Caco-2 (cell line): ENCODE measurements at regions not wholly inside any gene's neighbourhood (a gene's known extent, or its start where the extent isn't known, plus 50 kb on each side); places are given as distances from the start of the nearest gene placed in this dataset.

ENCODE experiments used
- BruUV-seq: library from RNA; stranded (reverse); fragments of 400-500 nt; replicated peaks from 2 replicates; lab custom pipeline; 2021; lab: Mats Ljungman, UMichigan
- CTCF ChIA-PET: fragments of 300-600 bp; sonication (Branson Sonifier 250); formaldehyde crosslinking; loops from one replicate; lab custom pipeline; 2022; ENCODE audit warnings: antibody characterized with exemption; lab: Charles Lee
- POLR2A ChIA-PET: fragments of 300-600 bp; sonication (Branson Sonifier 250); formaldehyde crosslinking; loops from one replicate; lab custom pipeline; 2022; ENCODE audit warnings: antibody characterized with exemption; lab: Charles Lee
- DNase-seq, 2 experiments: peaks; one replicate each; pipeline versions ENCODE4 v3.0.0 to v3.0.0-alpha.2; 2020 to 2022
- H3K27me3 ChIP-seq: replicated peaks from 2 replicates; pipeline ENCODE4 v1.6.0; 2011; ENCODE audit warnings: low read length; ENCODE audit not compliant: control insufficient read depth, insufficient read depth
- H3K36me3 ChIP-seq: 2 replicates; pipeline ENCODE4 v1.5.1; 2011; ENCODE audit warnings: low read length; ENCODE audit not compliant: control insufficient read depth, insufficient read depth
- H3K4me1 ChIP-seq: fragments of 250-450 bp; sonication (Bioruptor Pico); 2 replicates; pipeline ENCODE4 v1.5.1; 2020; ENCODE audit warnings: mild to moderate bottlenecking
- H3K4me3 ChIP-seq: 2 replicates; pipeline ENCODE4 v1.5.1; 2011; ENCODE audit warnings: low read depth, mild to moderate bottlenecking, control low read depth, low read length
- H3K9me3 ChIP-seq: fragments of 250-450 bp; sonication (Bioruptor Pico); 2 replicates; pipeline ENCODE4 v1.5.1; 2020; ENCODE audit warnings: mild to moderate bottlenecking, moderate library complexity
- H3K27ac Mint-ChIP-seq: one replicate; pipeline ENCODE4 v1.8.0; 2022; ENCODE audit warnings: mixed read lengths; ENCODE audit not compliant: unreplicated experiment
- H3K27me3 Mint-ChIP-seq: one replicate; pipeline ENCODE4 v1.8.0; 2022; ENCODE audit warnings: mixed read lengths; ENCODE audit not compliant: insufficient read depth, unreplicated experiment
- H3K36me3 Mint-ChIP-seq: one replicate; pipeline ENCODE4 v1.8.0; 2022; ENCODE audit warnings: mild to moderate bottlenecking, mixed read lengths; ENCODE audit not compliant: insufficient read depth, unreplicated experiment
- H3K4me1 Mint-ChIP-seq: one replicate; pipeline ENCODE4 v1.8.0; 2022; ENCODE audit warnings: low read depth, mixed read lengths; ENCODE audit not compliant: unreplicated experiment
- H3K4me3 Mint-ChIP-seq: one replicate; pipeline ENCODE4 v1.8.0; 2022; ENCODE audit warnings: mild to moderate bottlenecking, moderate library complexity, mixed read lengths; ENCODE audit not compliant: unreplicated experiment
- H3K9me3 Mint-ChIP-seq: one replicate; pipeline ENCODE4 v1.8.0; 2022; ENCODE audit warnings: mixed read lengths; ENCODE audit not compliant: unreplicated experiment
- intact Hi-C: fragments of 100-400 bp; cut with micrococcal nuclease; formaldehyde crosslinking; loops from one replicate; pipeline ENCODE4 v1.10.0; 2022; ENCODE audit not compliant: unreplicated experiment
- TF ChIP-seq, protein P1 (sequence below), 2 experiments: fragments of 200-600 bp in 1 of 2; IDR thresholded peaks; 1 replicate in 1 of 2; 2 replicates in 1 of 2; pipeline versions ENCODE4 v1.5.1 to v1.8.0; 2011 to 2022; ENCODE audit warnings: antibody characterized with exemption in 1 of 2, control low read depth in 1 of 2, inconsistent platforms in 1 of 2, low read depth in 1 of 2, low read length in 1 of 2, mild to moderate bottlenecking in 1 of 2, moderate library complexity in 1 of 2; ENCODE audit not compliant: insufficient read depth in 1 of 2, severe bottlenecking in 1 of 2, unreplicated experiment in 1 of 2

DNA sequence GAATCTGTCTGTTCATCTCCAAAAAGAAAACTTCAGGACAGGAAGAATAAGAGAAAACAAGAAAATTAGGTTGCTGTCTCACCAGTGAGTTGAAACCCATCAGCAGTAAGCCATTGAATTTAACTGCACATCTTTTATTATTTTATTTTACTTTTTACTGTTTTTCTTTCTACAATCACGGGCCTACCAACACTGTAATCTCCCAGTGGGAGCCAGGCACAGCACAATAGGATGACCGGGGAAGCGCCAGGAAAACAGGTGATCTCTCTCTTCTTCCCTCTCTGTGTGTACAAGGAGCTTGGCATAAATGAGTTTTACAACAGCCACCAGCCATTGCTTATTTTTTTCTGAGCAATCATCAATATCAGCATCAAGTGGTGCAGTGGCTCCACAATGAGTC, 113.1 kb upstream of the ESRRG start:
- intact Hi-C loops: no loop called here
- Mint-ChIP-seq H3K9me3 (no peaks in the 10 kb centered on the region), H3K27me3 (no peaks in the 10 kb centered on the region), H3K4me3 (no peak overlapping the region), H3K27ac (no peak overlapping the region), H3K4me1 (no peaks in the 10 kb centered on the region), H3K36me3 (peaks cover 5% of the 10 kb centered on the region)
- no peak overlapping the region for H3K4me3 ChIP-seq
- H3K4me1 ChIP-seq: no peaks in the 10 kb centered on the region
- H3K9me3 ChIP-seq: no peaks in the 10 kb centered on the region
- ChIA-PET POLR2A (no interaction called here), CTCF (no interaction called here)
- no TSS peak for BruUV-seq
- DNase-seq: no peak
- H3K36me3 ChIP-seq: no peaks in the 10 kb centered on the region
- TF ChIP-seq, protein P1, sequence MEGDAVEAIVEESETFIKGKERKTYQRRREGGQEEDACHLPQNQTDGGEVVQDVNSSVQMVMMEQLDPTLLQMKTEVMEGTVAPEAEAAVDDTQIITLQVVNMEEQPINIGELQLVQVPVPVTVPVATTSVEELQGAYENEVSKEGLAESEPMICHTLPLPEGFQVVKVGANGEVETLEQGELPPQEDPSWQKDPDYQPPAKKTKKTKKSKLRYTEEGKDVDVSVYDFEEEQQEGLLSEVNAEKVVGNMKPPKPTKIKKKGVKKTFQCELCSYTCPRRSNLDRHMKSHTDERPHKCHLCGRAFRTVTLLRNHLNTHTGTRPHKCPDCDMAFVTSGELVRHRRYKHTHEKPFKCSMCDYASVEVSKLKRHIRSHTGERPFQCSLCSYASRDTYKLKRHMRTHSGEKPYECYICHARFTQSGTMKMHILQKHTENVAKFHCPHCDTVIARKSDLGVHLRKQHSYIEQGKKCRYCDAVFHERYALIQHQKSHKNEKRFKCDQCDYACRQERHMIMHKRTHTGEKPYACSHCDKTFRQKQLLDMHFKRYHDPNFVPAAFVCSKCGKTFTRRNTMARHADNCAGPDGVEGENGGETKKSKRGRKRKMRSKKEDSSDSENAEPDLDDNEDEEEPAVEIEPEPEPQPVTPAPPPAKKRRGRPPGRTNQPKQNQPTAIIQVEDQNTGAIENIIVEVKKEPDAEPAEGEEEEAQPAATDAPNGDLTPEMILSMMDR (IDR thresholded peaks at IDR 0.05; ENCODE audit: insufficient read depth in 1 of 2, low read depth in 1 of 2, low read length in 1 of 2, severe bottlenecking in 1 of 2, unreplicated experiment in 1 of 2): no peak
- H3K27me3 ChIP-seq: no peaks in the 10 kb centered on the region

DNA sequence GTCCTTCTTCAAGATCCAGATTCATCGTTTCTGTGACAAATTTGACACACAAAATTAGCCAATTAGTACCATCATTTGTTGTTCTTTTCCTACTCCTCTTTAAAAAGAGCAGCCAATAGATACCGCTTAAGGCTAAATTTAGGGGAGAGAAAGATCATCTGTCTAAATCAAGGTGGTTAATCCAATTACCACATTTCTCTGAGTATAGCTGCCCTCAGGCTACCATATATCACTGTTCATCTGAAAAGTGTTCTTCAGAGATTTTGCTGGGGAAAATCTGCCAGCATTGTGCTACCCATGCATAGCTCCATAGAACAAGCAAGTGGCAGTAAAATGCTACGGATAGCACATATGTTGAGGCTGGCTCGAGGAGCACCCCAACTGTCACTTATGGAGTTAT, 110.3 kb upstream of the ESRRG start:
- ChIA-PET POLR2A (no interaction called here), CTCF (no interaction called here)
- H3K4me1 Mint-ChIP-seq: no peaks in the 10 kb centered on the region
- no peak overlapping the region for H3K4me3 Mint-ChIP-seq
- intact Hi-C loops: no loop called here
- H3K9me3 ChIP-seq: no peaks in the 10 kb centered on the region
- no peaks in the 10 kb centered on the region for H3K36me3 Mint-ChIP-seq
- H3K9me3 Mint-ChIP-seq: no peaks in the 10 kb centered on the region
- DNase-seq: no peak
- no peaks in the 10 kb centered on the region for H3K4me1 ChIP-seq
- BruUV-seq: no TSS peak
- TF ChIP-seq, protein P1 (IDR thresholded peaks at IDR 0.05; ENCODE audit: insufficient read depth in 1 of 2, low read depth in 1 of 2, low read length in 1 of 2, severe bottlenecking in 1 of 2, unreplicated experiment in 1 of 2): no peak
- H3K27me3 ChIP-seq: no peaks in the 10 kb centered on the region
- H3K27me3 Mint-ChIP-seq: no peaks in the 10 kb centered on the region
- no peaks in the 10 kb centered on the region for H3K36me3 ChIP-seq
- H3K4me3 ChIP-seq: no peak overlapping the region
- no peak overlapping the region for H3K27ac Mint-ChIP-seq

- no peak overlapping the region for H3K4me3 ChIP-seq
- Mint-ChIP-seq H3K27me3 (no peaks in the 10 kb centered on the region), H3K27ac (no peak overlapping the region), H3K4me1 (no peaks in the 10 kb centered on the region), H3K4me3 (no peak overlapping the region), H3K36me3 (no peaks in the 10 kb centered on the region), H3K9me3 (no peaks in the 10 kb centered on the region)
- intact Hi-C loops: no loop called here
- no peaks in the 10 kb centered on the region for H3K4me1 ChIP-seq
- H3K27me3 ChIP-seq: no peaks in the 10 kb centered on the region
- no peaks in the 10 kb centered on the region for H3K9me3 ChIP-seq
- H3K36me3 ChIP-seq: no peaks in the 10 kb centered on the region
- POLR2A ChIA-PET: no interaction called here
- TF ChIP-seq, protein P1 (IDR thresholded peaks at IDR 0.05; ENCODE audit: insufficient read depth in 1 of 2, low read depth in 1 of 2, low read length in 1 of 2, severe bottlenecking in 1 of 2, unreplicated experiment in 1 of 2): no peak
- no peak for DNase-seq
- no TSS peak for BruUV-seq
- CTCF ChIA-PET: interaction anchor here (0.6 kb wide), 1 partner anchor 203 kb away, joined by 3 read pairs; no protein-coding TSS in a partner anchor
Observed at GRCh38 chr1:216832192-216832591, 109.0 kb upstream of the ESRRG start.
